Keratinocyte (primary cell): ENCODE measurements at regions not wholly inside any gene's neighbourhood (a gene's known extent, or its start where the extent isn't known, plus 50 kb on each side); places are given as distances from the start of the nearest gene placed in this dataset.

Experiments
- DNase-seq: peaks from one replicate; pipeline ENCODE4 v3.0.0-alpha.2; 2011; ENCODE audit warnings: low read depth, missing footprints, low spot score
- FAIRE-seq: peaks from 2 replicates; lab custom pipeline; 2011; peaks lifted over from hg19 to GRCh38; lab: Jason Lieb, UNC
- H2AFZ ChIP-seq: 2 replicates; pipeline ENCODE4 v1.6.0; 2012; ENCODE audit warnings: low read length, control low read depth, inconsistent platforms; ENCODE audit not compliant: control insufficient read depth
- H3K27ac ChIP-seq: 2 replicates; pipeline ENCODE4 v1.5.1; 2011; ENCODE audit warnings: low read length; ENCODE audit not compliant: control insufficient read depth, insufficient read depth
- H3K27me3 ChIP-seq: 3 replicates; pipeline ENCODE4 v1.6.0; 2011; ENCODE audit warnings: low read length; ENCODE audit not compliant: control insufficient read depth, insufficient read depth; ENCODE audit errors: extremely low read depth
- H3K36me3 ChIP-seq, 2 experiments: 2 replicates in 1 of 2; 3 replicates in 1 of 2; pipeline ENCODE4 v1.5.1; 2011; ENCODE audit warnings: low read length in 2 of 2, mild to moderate bottlenecking in 1 of 2; ENCODE audit not compliant: control insufficient read depth in 2 of 2, insufficient read depth in 2 of 2; ENCODE audit errors: extremely low read depth in 1 of 2
- H3K4me1 ChIP-seq: 3 replicates; pipeline ENCODE4 v1.5.1; 2011; ENCODE audit warnings: low read length; ENCODE audit not compliant: control insufficient read depth, insufficient read depth; ENCODE audit errors: extremely low read depth
- H3K4me2 ChIP-seq: 3 replicates; pipeline ENCODE4 v1.6.0; 2011; ENCODE audit warnings: low read depth, low read length; ENCODE audit not compliant: control insufficient read depth, insufficient read depth; ENCODE audit errors: extremely low read depth
- H3K4me3 ChIP-seq, 3 experiments: fragments of 200-600 bp in 1 of 3; sonication (generic) in 1 of 3; 2 replicates in 2 of 3; 3 replicates in 1 of 3; pipeline ENCODE4 v1.5.1; 2011 to 2016; ENCODE audit warnings: low read length in 3 of 3, mild to moderate bottlenecking in 3 of 3, control low read depth in 2 of 3, inconsistent platforms in 1 of 3, low read depth in 1 of 3, mixed read lengths in 1 of 3, mixed run types in 1 of 3, moderate library complexity in 1 of 3; ENCODE audit not compliant: control insufficient read depth in 2 of 3, insufficient read depth in 2 of 3; ENCODE audit errors: extremely low read depth in 1 of 3
- H3K79me2 ChIP-seq: 2 replicates; pipeline ENCODE4 v1.6.0; 2012; ENCODE audit warnings: low read length; ENCODE audit not compliant: control insufficient read depth, insufficient read depth
- H3K9ac ChIP-seq: 3 replicates; pipeline ENCODE4 v1.6.0; 2011; ENCODE audit warnings: low read length; ENCODE audit not compliant: control insufficient read depth, insufficient read depth; ENCODE audit errors: extremely low read depth
- H3K9me1 ChIP-seq: 3 replicates; pipeline ENCODE4 v1.6.0; 2011; ENCODE audit warnings: low read length; ENCODE audit not compliant: control insufficient read depth, insufficient read depth; ENCODE audit errors: extremely low read depth
- H3K9me3 ChIP-seq: 2 replicates; pipeline ENCODE4 v1.5.1; 2012; ENCODE audit warnings: low read depth, low read length; ENCODE audit not compliant: control insufficient read depth
- H4K20me1 ChIP-seq: 3 replicates; pipeline ENCODE4 v1.6.0; 2011; ENCODE audit warnings: low read length; ENCODE audit not compliant: control insufficient read depth, insufficient read depth; ENCODE audit errors: extremely low read depth
- EZH2 ChIP-seq: IDR thresholded peaks from one replicate; pipeline ENCODE4 v1.6.1; 2012; ENCODE audit warnings: inconsistent platforms, mild to moderate bottlenecking, low read length, moderate library complexity
- dilution Hi-C: fragments of 300-500 bp; cut with MboI; formaldehyde crosslinking; loops from one replicate; pipeline ENCODE4 v1.7.0; 2020; ENCODE audit warnings: low sequenced_read_pairs; ENCODE audit not compliant: extremely low pct_ligation_motif_present
- TF ChIP-seq, protein P1 (sequence below), 3 experiments: IDR thresholded peaks in 1 of 3; conservative IDR thresholded peaks in 1 of 3; optimal IDR thresholded peaks in 1 of 3; 2 replicates in 2 of 3; 3 replicates in 1 of 3; pipeline versions ENCODE3 to v1.5.1; 2011; ENCODE audit warnings: low read length in 3 of 3, mild to moderate bottlenecking in 3 of 3, moderate library complexity in 2 of 3, control low read depth in 1 of 3, inconsistent platforms in 1 of 3; ENCODE audit not compliant: insufficient read depth in 2 of 3; ENCODE audit errors: extremely low read depth in 1 of 3

DNA sequence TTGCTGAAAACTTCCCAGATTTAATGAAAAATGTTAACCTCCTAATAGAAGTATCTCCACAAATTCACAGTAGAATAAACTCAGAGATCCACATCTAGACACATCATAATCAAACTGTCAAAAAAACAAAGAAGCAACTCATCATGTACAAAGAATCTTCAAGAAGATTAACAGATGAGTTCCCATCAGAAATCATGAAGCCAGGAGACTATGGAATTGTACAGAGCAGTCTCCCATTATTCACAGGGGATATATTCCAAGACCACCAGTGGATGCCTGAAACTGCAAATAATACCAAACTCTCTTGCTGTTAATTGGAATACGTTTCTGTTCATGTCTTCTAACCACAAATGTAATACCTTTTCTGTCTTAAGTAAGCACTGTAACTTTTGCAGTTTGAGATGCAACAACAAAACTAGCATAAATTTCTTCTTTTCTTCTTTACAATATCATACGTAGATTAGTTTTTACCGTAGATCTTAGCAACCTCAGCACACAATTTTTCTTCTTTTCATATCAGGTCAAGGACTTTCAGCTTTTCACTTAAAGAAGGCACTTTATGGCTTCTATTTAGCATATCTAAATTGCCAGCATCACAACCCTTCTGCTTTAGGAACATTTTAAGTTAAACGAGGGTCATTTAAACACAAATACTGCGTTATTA, 70.3 kb upstream of the MIR17HG start:
- Histone ChIP-seq H3K4me3 (no peak overlapping the region), H3K27ac (no peak overlapping the region), H3K9me1 (no peaks in the 10 kb centered on the region), H3K79me2 (no peaks in the 10 kb centered on the region), H3K9ac (no peak overlapping the region), H3K27me3 (no peaks in the 10 kb centered on the region), H2AFZ (no peak overlapping the region), H3K4me2 (no peak overlapping the region), H3K36me3 (no peaks in the 10 kb centered on the region), H4K20me1 (no peaks in the 10 kb centered on the region), H3K4me1 (no peaks in the 10 kb centered on the region), H3K9me3 (no peaks in the 10 kb centered on the region)
- dilution Hi-C loops: no loop called here
- no peak for DNase-seq
- FAIRE-seq: no peak
- TF ChIP-seq, protein P1, sequence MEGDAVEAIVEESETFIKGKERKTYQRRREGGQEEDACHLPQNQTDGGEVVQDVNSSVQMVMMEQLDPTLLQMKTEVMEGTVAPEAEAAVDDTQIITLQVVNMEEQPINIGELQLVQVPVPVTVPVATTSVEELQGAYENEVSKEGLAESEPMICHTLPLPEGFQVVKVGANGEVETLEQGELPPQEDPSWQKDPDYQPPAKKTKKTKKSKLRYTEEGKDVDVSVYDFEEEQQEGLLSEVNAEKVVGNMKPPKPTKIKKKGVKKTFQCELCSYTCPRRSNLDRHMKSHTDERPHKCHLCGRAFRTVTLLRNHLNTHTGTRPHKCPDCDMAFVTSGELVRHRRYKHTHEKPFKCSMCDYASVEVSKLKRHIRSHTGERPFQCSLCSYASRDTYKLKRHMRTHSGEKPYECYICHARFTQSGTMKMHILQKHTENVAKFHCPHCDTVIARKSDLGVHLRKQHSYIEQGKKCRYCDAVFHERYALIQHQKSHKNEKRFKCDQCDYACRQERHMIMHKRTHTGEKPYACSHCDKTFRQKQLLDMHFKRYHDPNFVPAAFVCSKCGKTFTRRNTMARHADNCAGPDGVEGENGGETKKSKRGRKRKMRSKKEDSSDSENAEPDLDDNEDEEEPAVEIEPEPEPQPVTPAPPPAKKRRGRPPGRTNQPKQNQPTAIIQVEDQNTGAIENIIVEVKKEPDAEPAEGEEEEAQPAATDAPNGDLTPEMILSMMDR (optimal IDR thresholded peaks at IDR 0.05 in 1 of 3, IDR thresholded peaks at IDR 0.05 in 1 of 3, conservative IDR thresholded peaks at IDR 0.05 in 1 of 3; ENCODE audit: extremely low read depth in 1 of 3, insufficient read depth in 2 of 3, low read length in 3 of 3): no peak
- TF ChIP-seq EZH2: no peak

DNA sequence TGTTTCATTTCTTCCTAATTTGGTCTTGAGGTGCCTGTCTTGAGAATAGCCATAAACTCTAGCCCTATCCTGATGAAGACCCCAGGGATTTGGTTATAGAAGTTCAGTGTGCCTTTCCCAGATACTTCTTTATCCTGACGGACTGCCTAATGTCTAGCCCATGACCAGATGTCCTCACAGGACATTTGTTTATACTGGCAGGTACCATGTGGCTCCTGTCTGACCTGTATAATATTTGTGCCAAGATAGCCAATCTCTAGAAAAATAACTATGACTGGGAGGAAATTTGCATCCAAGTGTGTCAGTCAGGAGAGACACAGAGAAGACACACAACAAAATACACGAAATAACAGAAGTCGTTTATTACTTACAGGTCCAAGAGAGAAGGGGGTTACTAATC, 69.2 kb upstream of the MIR17HG start:
- H4K20me1 ChIP-seq: no peaks in the 10 kb centered on the region
- no peaks in the 10 kb centered on the region for H3K36me3 ChIP-seq
- no peaks in the 10 kb centered on the region for H3K79me2 ChIP-seq
- no peaks in the 10 kb centered on the region for H3K9me3 ChIP-seq
- no peak overlapping the region for H3K4me2 ChIP-seq
- H3K9ac ChIP-seq: no peak overlapping the region
- H3K9me1 ChIP-seq: no peaks in the 10 kb centered on the region
- no peak for DNase-seq
- H3K27ac ChIP-seq: no peak overlapping the region
- H3K4me1 ChIP-seq: no peaks in the 10 kb centered on the region
- H2AFZ ChIP-seq: no peak overlapping the region
- no peak overlapping the region for H3K4me3 ChIP-seq
- TF ChIP-seq EZH2: no peak
- TF ChIP-seq, protein P1 (optimal IDR thresholded peaks at IDR 0.05 in 1 of 3, IDR thresholded peaks at IDR 0.05 in 1 of 3, conservative IDR thresholded peaks at IDR 0.05 in 1 of 3; ENCODE audit: extremely low read depth in 1 of 3, insufficient read depth in 2 of 3, low read length in 3 of 3): no peak
- dilution Hi-C loops: no loop called here
- H3K27me3 ChIP-seq: no peaks in the 10 kb centered on the region
- no peak for FAIRE-seq
